Activated naive CD8-positive, alpha-beta T cell treated with anti-CD3 and anti-CD28 coated beads, Interleukin-2, amount 10 ng/mL, durations not matched to agents 7 days and 5 days (primary cell): ENCODE measurements at regions not wholly inside any gene's neighbourhood (a gene's known extent, or its start where the extent isn't known, plus 50 kb on each side); places are given as distances from the start of the nearest gene placed in this dataset.

Experiments used
- ATAC-seq: fragments of 150-1000 bp; cut with Tn5 transposase; one replicate; pipeline ENCODE4 v1.10.0; 2021; ENCODE audit warnings: low read depth, moderate library complexity
- POLR2A ChIA-PET: fragments of 350-600 bp; sonication (Branson Sonifier 250); formaldehyde crosslinking; loops from one replicate; lab custom pipeline; 2021; ENCODE audit warnings: antibody characterized with exemption; lab: Charles Lee
- DNase-seq: peaks from one replicate; pipeline ENCODE4 v3.0.0; 2021
- H3K27ac Mint-ChIP-seq: one replicate; pipeline ENCODE4 v1.8.0; 2022; ENCODE audit warnings: mild to moderate bottlenecking, mixed read lengths
- H3K27me3 Mint-ChIP-seq: one replicate; pipeline ENCODE4 v1.8.0; 2022; ENCODE audit warnings: mild to moderate bottlenecking, moderate library complexity, mixed read lengths
- H3K36me3 Mint-ChIP-seq: one replicate; pipeline ENCODE4 v1.8.0; 2021; ENCODE audit warnings: mild to moderate bottlenecking, mixed read lengths
- H3K4me1 Mint-ChIP-seq: one replicate; pipeline ENCODE4 v1.8.0; 2021; ENCODE audit warnings: mixed read lengths
- H3K4me3 Mint-ChIP-seq: one replicate; pipeline ENCODE4 v1.8.0; 2022; ENCODE audit warnings: mild to moderate bottlenecking, moderate library complexity, mixed read lengths
- H3K9me3 Mint-ChIP-seq: one replicate; pipeline ENCODE4 v1.8.0; 2021; ENCODE audit warnings: mixed read lengths

DNA sequence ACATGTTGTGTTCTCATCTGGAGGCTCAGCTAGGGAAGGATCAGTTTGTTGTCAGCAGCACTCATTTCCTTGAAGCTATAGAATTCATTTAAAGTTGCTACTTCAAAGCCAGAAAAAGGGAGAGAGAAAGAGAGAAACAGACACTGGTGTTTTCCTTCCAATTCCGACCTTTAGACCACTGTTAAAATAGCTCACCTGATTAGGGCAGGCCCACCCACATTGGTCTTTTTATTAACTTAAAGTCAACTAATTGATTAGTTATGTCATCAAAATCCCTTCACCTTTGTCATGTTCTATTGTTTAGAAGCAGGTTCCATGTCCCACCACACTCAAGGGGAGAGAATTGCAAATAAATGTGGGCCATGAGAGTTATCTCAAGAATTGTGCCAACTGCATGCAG, 560.2 kb downstream of the PCDH17 start:
- Mint-ChIP-seq H3K4me3 (no peak overlapping the region), H3K27me3 (no peaks in the 10 kb centered on the region), H3K9me3 (peaks cover 6% of the 10 kb centered on the region), H3K36me3 (no peaks in the 10 kb centered on the region), H3K4me1 (no peaks in the 10 kb centered on the region), H3K27ac (no peak overlapping the region)
- POLR2A ChIA-PET, result no interaction called here
- DNase-seq, result no peak
- no peak for ATAC-seq

DNA sequence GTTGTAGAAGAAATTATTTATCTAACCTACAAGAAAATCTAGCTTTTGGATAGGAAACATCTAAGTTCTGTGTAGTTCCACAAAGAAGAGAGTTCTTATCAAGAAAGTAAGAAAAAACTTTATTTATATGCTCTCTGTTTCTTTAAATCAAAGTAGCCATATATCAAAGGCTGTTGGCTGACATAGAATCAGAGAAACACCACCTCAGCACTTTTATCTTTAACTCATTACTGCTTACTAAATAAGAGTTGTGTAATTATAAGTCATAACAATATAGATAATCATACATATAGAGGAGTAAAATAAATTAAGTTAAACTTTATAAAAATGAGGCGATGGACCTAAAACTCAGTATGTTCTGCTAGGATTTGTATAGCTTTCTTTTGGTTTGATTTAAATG, 570.6 kb downstream of the PCDH17 start:
- Mint-ChIP-seq H3K36me3 (no peaks in the 10 kb centered on the region), H3K9me3 (peaks cover 4% of the 10 kb centered on the region), H3K4me3 (no peak overlapping the region), H3K4me1 (no peaks in the 10 kb centered on the region), H3K27me3 (no peaks in the 10 kb centered on the region), H3K27ac (no peak overlapping the region)
- no peak for DNase-seq
- ATAC-seq, result no peak
- POLR2A ChIA-PET, result no interaction called here

DNA sequence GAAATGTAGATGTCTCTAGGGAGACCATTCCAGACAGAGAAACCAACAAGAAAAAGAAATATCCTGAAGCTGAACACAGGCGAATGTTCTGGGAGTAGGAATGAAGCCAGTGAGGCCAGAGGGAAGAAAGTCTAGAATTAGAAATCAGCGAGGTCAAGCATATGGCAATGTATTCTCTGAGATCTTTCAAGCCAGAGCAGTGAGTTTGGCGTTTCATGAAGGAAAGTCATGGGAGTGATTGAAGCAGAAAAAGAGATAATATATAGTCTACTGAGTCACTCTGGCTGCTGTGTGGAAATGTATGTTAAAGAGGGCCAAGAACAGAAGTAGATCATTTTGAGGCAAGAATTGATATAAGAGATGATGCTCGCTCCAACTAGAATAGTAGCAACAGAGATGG, 576.0 kb downstream of the PCDH17 start:
- H3K4me1 Mint-ChIP-seq, result no peaks in the 10 kb centered on the region
- ATAC-seq, result no peak
- POLR2A ChIA-PET, result no interaction called here
- H3K36me3 Mint-ChIP-seq, result no peaks in the 10 kb centered on the region
- H3K4me3 Mint-ChIP-seq, result no peak overlapping the region
- DNase-seq, result no peak
- H3K9me3 Mint-ChIP-seq, result peaks cover 7% of the 10 kb centered on the region
- no peaks in the 10 kb centered on the region for H3K27me3 Mint-ChIP-seq
- H3K27ac Mint-ChIP-seq, result no peak overlapping the region

DNA sequence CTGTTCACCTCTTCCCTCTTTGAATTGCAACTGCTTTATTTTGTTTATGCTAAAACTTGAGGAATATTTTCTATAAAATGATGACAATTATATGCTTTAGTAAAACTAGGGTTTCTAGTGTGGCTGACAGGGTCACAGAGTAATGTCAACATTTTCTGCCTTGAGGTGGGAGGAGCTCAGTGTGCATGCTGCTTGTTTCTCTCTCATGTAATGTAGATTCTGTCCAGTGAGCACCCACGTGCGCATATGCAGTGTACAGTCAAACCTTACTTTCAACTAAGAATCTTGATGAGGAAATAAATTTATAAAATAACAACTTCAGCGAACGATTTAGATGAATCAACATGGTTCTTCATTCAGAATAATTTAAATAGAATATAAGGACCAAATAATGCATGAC, 603.9 kb downstream of the PCDH17 start:
- H3K27ac Mint-ChIP-seq, result no peak overlapping the region

DNA sequence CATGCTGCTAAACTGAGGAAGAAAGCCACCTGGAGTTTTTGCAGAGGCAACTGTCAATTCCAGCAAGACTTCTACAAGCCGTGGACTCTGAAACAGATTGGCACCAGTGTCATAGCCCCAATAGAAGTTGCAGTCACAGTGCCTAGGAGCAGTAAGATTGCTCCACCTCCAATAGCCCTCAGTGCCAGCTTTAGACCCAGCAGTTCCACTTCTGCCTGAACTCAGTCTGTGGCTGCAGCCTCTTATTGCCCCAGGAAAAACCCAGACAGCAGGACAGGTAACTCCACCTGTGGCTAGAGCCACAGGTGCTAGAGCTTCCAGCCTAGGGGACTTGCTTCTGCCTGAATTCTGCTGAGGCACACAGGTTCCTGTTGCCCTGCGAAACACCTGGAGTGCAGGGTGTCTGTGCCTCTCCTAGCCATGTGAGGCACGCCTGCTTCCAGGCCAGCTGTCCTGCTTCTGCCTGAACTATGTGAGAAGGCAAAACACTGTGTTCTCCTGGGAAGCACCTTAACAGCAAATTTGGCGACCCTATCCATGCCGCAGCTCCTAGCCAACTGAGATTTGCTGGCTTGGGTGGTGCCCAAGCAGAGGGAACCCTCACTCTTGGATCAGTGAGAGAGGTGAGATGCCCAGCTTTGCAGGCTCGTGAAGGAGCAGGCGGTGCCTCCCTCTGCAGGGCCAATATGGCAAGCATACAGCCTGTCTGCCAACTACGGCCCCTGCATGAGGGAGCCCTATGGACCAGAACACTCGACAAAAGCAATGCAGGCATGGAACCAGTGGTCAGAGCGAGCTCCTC, 607.6 kb downstream of the PCDH17 start:
- Mint-ChIP-seq H3K27me3 (no peaks in the 10 kb centered on the region), H3K9me3 (peaks cover 2% of the 10 kb centered on the region), H3K4me3 (no peak overlapping the region), H3K4me1 (no peaks in the 10 kb centered on the region), H3K27ac (no peak overlapping the region), H3K36me3 (no peaks in the 10 kb centered on the region)
- no peak for DNase-seq
- POLR2A ChIA-PET, result no interaction called here
- no peak for ATAC-seq

More for the DNA sequence above, 603.9 kb downstream of the PCDH17 start:
- H3K36me3 Mint-ChIP-seq, result no peaks in the 10 kb centered on the region
- DNase-seq (no peak), ATAC-seq (no peak)
- no peaks in the 10 kb centered on the region for H3K4me1 Mint-ChIP-seq
- H3K27me3 Mint-ChIP-seq, result no peaks in the 10 kb centered on the region
- H3K4me3 Mint-ChIP-seq, result no peak overlapping the region
- H3K9me3 Mint-ChIP-seq, result peaks cover 7% of the 10 kb centered on the region
- POLR2A ChIA-PET, result no interaction called here

DNA sequence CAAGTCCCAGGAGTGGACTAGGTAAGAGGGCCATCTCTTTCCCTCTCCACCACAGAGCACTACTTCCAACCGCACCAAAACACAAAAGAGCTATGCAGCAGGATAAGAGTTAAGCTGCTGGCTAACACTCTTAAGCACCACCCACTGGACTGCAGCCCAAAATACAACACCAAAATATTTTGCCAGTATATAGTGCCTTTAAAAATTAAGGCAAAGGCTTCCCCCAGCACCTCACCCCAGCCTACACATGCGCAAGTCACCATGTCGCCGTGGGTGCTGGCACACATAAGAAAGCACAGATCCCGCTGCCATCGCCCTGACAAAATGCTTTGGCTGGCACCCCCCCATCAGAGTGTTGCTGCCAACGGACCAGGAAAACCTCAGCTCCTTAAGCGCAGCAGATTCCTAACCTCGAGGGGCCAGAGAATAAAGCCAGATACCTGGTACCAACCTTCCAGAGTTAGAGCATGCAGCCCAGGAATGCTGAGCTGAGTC, 608.3 kb downstream of the PCDH17 start:
- H3K27ac Mint-ChIP-seq, result no peak overlapping the region
- POLR2A ChIA-PET, result no interaction called here
- no peak overlapping the region for H3K4me3 Mint-ChIP-seq
- peaks cover 2% of the 10 kb centered on the region for H3K9me3 Mint-ChIP-seq
- ATAC-seq (no peak), DNase-seq (no peak)
- H3K27me3 Mint-ChIP-seq, result no peaks in the 10 kb centered on the region
- no peaks in the 10 kb centered on the region for H3K36me3 Mint-ChIP-seq
- H3K4me1 Mint-ChIP-seq, result no peaks in the 10 kb centered on the region

DNA sequence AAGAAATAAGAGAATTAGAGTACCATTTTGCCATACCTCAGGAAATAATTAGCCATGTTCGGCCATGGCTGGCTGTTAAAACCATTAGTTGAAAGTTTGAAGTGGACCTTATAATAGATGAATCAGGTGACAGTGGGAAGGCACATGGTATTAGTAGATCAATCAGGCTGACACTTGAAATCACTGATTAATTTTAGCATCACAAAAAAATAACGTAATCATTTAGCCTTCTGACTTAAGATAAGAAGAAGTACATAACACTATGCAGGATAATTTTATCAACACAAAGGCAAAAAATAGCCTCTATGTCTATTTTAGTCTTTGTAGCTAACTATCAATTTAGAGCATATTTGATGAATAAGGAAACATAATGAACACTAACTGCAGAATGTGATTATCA, 615.5 kb downstream of the PCDH17 start:
- H3K4me3 Mint-ChIP-seq, result no peak overlapping the region

DNA sequence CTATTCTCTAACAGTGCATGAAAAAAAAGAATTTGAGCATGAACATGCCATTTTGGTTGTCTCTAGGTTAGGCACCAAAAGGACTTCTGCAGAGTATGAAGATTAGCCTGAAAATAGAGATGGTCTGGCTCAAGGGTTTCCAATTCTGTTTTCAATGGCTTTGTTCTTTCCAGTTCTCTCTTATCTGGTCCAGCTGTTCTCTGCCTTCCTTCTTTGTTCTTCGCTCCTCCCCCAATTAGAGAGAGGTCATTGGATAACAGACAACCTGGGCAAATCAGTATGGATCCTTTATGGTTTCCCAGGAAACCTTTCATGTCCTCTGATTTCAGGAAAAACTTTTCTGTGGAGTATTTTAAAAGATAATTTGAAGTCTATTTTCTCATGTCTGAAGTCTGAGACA, 623.4 kb downstream of the PCDH17 start:
- POLR2A ChIA-PET, result no interaction called here
- ATAC-seq, result no peak
- H3K4me3 Mint-ChIP-seq, result no peak overlapping the region

More for the DNA sequence above, 615.5 kb downstream of the PCDH17 start:
- no peaks in the 10 kb centered on the region for H3K27me3 Mint-ChIP-seq
- DNase-seq (no peak), ATAC-seq (no peak)
- H3K27ac Mint-ChIP-seq, result no peak overlapping the region
- H3K9me3 Mint-ChIP-seq, result peaks cover 5% of the 10 kb centered on the region
- POLR2A ChIA-PET, result no interaction called here
- H3K36me3 Mint-ChIP-seq, result no peaks in the 10 kb centered on the region
- H3K4me1 Mint-ChIP-seq, result no peaks in the 10 kb centered on the region

DNA sequence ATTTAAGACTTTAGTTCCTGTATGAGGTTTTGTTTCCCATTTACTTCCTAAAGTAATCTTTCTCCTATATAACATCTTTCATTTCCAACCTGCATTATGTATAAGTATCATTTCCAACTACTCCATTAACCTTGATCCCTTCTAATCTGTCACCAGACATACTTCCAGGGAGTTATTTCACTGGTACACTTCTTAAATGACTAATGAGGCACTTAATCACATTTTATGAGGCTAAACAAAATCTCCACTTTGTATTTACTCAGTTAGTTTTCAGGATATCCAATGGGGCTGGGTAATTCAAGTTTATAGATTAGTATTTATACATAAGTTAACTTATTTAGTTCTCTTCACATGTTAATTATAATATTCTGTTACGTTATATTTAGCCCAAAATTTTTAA, 634.7 kb downstream of the PCDH17 start:
- Mint-ChIP-seq H3K27ac (no peak overlapping the region), H3K4me1 (no peaks in the 10 kb centered on the region), H3K4me3 (no peak overlapping the region), H3K27me3 (no peaks in the 10 kb centered on the region), H3K36me3 (no peaks in the 10 kb centered on the region), H3K9me3 (peaks cover 4% of the 10 kb centered on the region)
- no peak for DNase-seq
- POLR2A ChIA-PET, result no interaction called here
- ATAC-seq, result no peak

More for the DNA sequence above, 623.4 kb downstream of the PCDH17 start:
- Mint-ChIP-seq H3K27ac (no peak overlapping the region), H3K27me3 (no peaks in the 10 kb centered on the region), H3K4me1 (no peaks in the 10 kb centered on the region), H3K9me3 (peaks cover 4% of the 10 kb centered on the region), H3K36me3 (no peaks in the 10 kb centered on the region)
- DNase-seq, result no peak

DNA sequence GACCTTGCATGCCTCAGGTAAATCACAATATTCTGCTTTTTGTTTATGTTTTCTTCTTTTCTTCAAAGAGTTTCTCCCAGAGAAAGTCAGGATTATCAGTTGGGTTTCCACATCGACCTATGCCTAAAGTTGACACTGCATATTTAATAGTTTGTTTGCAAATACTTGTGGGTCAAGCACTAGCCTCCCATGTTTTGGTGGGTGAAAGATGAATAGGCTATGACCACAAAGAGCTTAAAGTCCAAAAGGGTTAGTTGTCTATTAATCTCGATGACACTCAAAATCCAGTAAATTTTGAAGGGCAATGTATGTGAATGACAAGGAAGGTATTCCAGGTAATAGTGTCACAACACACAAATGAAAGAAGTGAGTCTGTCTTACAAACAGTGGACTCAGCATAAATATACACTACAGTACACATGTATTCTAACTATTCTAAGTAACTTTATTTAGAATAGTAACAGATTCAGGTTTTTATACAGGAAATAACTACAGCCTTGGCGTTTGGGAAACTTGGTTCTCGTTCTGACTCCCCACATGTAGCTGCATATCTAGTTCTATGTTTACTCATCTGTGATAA, 667.1 kb downstream of the PCDH17 start:
- no peak for DNase-seq
- Mint-ChIP-seq H3K4me1 (no peaks in the 10 kb centered on the region), H3K27me3 (no peaks in the 10 kb centered on the region), H3K9me3 (no peaks in the 10 kb centered on the region), H3K36me3 (no peaks in the 10 kb centered on the region), H3K4me3 (no peak overlapping the region), H3K27ac (no peak overlapping the region)
- POLR2A ChIA-PET, result no interaction called here
- no peak for ATAC-seq

DNA sequence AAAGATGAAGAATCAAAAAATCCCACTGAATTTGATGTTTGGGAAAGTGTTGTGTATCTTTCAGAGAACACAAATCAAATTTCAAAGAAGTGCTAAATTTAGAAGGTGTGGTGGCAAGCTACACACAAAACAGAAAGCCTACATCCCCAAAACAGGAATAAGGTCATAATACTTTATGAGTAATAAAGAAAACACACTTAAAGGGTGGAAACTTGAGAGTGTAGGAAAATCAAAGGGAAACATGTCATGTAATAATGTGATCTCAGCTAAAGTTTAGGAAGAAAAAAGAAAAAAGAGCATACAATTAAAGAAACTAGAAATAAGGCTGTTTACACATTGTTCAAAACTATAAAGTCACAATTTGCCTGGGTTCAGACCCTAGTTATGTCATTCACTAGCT, 668.7 kb downstream of the PCDH17 start:
- no peak for ATAC-seq
- H3K4me3 Mint-ChIP-seq, result no peak overlapping the region

DNA sequence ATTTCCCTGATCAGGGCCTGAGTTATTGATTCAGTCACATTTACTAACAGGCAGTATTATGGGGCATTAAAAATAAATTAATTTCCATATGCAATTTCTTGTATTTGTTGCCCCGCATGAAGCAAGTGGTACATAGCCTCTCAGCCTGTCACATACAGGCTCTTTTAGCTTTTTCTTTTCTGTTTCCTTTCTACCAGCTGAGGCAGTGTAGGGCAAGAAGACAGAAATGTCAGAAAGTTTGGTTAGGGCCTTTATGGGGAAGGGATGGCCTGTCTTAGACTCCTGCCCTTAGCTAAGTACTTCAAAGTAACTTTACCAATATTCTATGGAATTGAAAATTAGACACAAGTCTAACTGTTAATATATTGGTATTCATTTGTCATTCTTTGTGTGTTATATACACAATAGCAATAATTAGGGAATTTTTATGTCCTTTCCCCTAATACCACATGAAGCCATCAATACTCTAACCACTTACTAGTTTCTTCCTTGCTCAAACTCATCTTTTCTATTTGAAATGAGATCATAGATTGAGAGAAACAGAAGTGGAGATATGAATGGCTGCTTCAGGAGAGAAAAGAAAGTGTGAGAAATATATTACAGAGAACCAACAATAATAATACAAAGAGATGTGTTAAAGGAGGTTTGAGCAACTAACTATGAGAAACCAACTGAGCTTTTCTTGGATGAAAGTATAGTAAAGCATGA, 669.6 kb downstream of the PCDH17 start:
- POLR2A ChIA-PET, result no interaction called here
- ATAC-seq, result no peak
- no peaks in the 10 kb centered on the region for H3K36me3 Mint-ChIP-seq

More for the DNA sequence above, 668.7 kb downstream of the PCDH17 start:
- DNase-seq, result no peak
- no peaks in the 10 kb centered on the region for H3K9me3 Mint-ChIP-seq
- H3K4me1 Mint-ChIP-seq, result no peaks in the 10 kb centered on the region
- POLR2A ChIA-PET, result no interaction called here
- no peaks in the 10 kb centered on the region for H3K36me3 Mint-ChIP-seq
- no peaks in the 10 kb centered on the region for H3K27me3 Mint-ChIP-seq
- H3K27ac Mint-ChIP-seq, result no peak overlapping the region

DNA sequence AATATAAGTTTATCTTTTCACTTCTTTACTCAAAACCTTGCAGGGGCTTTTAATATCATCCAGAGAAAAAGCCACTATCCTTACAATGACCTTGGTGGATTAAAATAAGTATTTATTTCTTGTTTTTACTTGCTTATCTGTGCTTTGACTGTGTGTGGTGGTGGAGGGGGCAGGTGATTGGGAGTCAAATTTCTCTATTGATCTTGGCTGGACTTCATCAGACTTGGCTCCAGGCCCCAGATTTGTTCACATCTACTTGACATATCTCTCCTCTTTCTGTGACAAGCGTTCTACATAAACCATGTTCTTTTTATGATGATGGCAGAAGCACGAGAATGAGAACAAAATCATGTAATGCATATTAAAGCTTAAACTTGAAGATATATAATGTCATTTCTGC, 670.8 kb downstream of the PCDH17 start:
- no peak overlapping the region for H3K4me3 Mint-ChIP-seq
- H3K4me1 Mint-ChIP-seq, result no peaks in the 10 kb centered on the region
- no peaks in the 10 kb centered on the region for H3K9me3 Mint-ChIP-seq
- POLR2A ChIA-PET, result no interaction called here
- no peaks in the 10 kb centered on the region for H3K27me3 Mint-ChIP-seq
- H3K36me3 Mint-ChIP-seq, result no peaks in the 10 kb centered on the region
- no peak for ATAC-seq
- H3K27ac Mint-ChIP-seq, result no peak overlapping the region
- DNase-seq, result no peak

More for the DNA sequence above, 669.6 kb downstream of the PCDH17 start:
- no peak overlapping the region for H3K27ac Mint-ChIP-seq
- no peaks in the 10 kb centered on the region for H3K27me3 Mint-ChIP-seq
- H3K4me1 Mint-ChIP-seq, result no peaks in the 10 kb centered on the region
- no peak overlapping the region for H3K4me3 Mint-ChIP-seq
- DNase-seq, result no peak
- no peaks in the 10 kb centered on the region for H3K9me3 Mint-ChIP-seq

DNA sequence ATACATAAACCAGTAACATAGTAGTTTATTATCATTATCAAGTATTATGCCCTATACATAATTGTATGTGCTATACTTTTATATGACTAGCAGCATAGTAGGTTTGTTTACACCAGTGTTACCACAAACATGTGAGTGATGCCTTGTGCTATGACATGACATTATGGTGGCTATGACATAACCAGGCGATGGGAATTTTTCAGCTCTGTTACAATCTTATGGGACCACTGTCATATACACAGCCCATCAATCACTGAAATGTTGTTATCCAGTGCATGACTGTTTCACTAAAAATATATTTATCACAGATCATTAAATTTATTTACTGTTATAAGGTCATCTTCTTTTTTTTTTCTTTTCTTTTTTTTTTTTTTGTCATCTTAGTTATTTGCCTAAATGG, 674.5 kb downstream of the PCDH17 start:
- Mint-ChIP-seq H3K9me3 (peaks cover 3% of the 10 kb centered on the region), H3K27me3 (peaks cover 2% of the 10 kb centered on the region), H3K27ac (no peak overlapping the region), H3K36me3 (no peaks in the 10 kb centered on the region), H3K4me3 (no peak overlapping the region), H3K4me1 (no peaks in the 10 kb centered on the region)
- no peak for DNase-seq
- POLR2A ChIA-PET, result no interaction called here
- ATAC-seq, result no peak
